ENCODE measurements at regions not wholly inside any gene's neighbourhood (a gene's known extent, or its start where the extent isn't known, plus 50 kb on each side); places are given as distances from the start of the nearest gene placed in this dataset.

DNA sequence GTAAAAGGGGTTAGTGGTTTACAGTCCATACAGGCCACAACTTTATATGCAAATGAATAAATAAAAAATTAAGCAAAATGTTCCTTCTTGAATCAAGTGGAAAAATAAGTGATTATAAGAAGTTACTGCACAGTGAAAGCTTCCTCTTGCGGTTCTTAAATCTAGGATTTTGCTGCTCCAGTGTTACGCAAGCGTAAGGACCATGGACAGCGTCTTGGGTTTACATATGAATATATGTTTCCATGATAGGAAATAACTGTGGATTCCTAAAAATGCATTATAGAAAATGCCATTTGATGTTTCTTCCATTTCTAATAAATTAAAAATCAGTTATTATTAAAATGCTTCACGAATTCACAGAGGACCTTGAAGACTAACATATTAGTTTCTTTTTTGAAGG lies 176.6 kb upstream of the POU3F2 start (continued):
- TF ChIP-seq, protein P1, sequence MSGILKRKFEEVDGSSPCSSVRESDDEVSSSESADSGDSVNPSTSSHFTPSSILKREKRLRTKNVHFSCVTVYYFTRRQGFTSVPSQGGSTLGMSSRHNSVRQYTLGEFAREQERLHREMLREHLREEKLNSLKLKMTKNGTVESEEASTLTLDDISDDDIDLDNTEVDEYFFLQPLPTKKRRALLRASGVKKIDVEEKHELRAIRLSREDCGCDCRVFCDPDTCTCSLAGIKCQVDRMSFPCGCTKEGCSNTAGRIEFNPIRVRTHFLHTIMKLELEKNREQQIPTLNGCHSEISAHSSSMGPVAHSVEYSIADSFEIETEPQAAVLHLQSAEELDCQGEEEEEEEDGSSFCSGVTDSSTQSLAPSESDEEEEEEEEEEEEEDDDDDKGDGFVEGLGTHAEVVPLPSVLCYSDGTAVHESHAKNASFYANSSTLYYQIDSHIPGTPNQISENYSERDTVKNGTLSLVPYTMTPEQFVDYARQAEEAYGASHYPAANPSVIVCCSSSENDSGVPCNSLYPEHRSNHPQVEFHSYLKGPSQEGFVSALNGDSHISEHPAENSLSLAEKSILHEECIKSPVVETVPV (CRISPR knock-in tag; IDR thresholded peaks at IDR 0.05), result no peak
- no peak for TF ChIP-seq ZFP3 (CRISPR knock-in tag; IDR thresholded peaks at IDR 0.05)

DNA sequence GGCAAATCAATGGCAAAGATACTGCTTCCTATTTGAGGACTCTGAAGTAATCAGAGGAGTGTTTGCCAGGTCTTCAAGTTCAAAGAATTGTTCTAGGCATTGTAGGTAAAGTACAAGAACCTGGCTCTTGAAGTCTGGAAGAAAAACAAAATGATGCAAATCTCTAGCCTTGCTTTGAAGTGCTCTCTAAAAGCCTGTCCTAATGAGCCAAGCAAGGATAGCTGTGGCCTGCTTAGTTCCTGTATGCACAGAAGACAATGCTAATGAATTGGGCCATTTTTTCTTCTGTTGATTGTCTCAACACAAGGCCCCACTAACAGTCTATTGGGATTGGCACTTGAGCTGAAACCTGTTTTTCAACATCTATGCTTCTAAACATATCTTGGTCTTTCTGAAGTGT lies 165.0 kb upstream of the POU3F2 start:
- TF ChIP-seq, protein P2, sequence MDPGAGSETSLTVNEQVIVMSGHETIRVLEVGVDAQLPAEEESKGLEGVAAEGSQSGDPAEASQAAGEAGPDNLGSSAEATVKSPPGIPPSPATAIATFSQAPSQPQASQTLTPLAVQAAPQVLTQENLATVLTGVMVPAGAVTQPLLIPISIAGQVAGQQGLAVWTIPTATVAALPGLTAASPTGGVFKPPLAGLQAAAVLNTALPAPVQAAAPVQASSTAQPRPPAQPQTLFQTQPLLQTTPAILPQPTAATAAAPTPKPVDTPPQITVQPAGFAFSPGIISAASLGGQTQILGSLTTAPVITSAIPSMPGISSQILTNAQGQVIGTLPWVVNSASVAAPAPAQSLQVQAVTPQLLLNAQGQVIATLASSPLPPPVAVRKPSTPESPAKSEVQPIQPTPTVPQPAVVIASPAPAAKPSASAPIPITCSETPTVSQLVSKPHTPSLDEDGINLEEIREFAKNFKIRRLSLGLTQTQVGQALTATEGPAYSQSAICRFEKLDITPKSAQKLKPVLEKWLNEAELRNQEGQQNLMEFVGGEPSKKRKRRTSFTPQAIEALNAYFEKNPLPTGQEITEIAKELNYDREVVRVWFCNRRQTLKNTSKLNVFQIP (CRISPR knock-in tag; IDR thresholded peaks at IDR 0.05; ENCODE audit: borderline replicate concordance, low read depth), result no peak
- no peak for TF ChIP-seq ZFP3 (CRISPR knock-in tag; IDR thresholded peaks at IDR 0.05)
- TF ChIP-seq OSR1 (CRISPR knock-in tag; IDR thresholded peaks at IDR 0.05), result no peak
- no peak for TF ChIP-seq ZNF70 (CRISPR knock-in tag; IDR thresholded peaks at IDR 0.05)
- no peak for TF ChIP-seq RARB (CRISPR knock-in tag; IDR thresholded peaks at IDR 0.05)
- TF ChIP-seq SNAI2 (CRISPR knock-in tag; IDR thresholded peaks at IDR 0.05), result no peak
- TF ChIP-seq ZFP30 (CRISPR knock-in tag; IDR thresholded peaks at IDR 0.05), result no peak
- no peak for TF ChIP-seq GLIS3 (CRISPR knock-in tag; IDR thresholded peaks at IDR 0.05)
- no peak for TF ChIP-seq TOX (CRISPR knock-in tag; IDR thresholded peaks at IDR 0.05; ENCODE audit: borderline replicate concordance)
- no peak for TF ChIP-seq PPARA (CRISPR knock-in tag; IDR thresholded peaks at IDR 0.05; ENCODE audit: borderline replicate concordance)
- no peak for TF ChIP-seq CSDC2 (CRISPR knock-in tag; IDR thresholded peaks at IDR 0.05)
- TF ChIP-seq ZNF565 (CRISPR knock-in tag; conservative IDR thresholded peaks at IDR 0.05; ENCODE audit: low read depth), result no peak
- TF ChIP-seq ZNF8 (CRISPR knock-in tag; IDR thresholded peaks at IDR 0.05), result no peak
- no peak for TF ChIP-seq ESRRG (CRISPR knock-in tag; IDR thresholded peaks at IDR 0.05)
- TF ChIP-seq, protein P3, sequence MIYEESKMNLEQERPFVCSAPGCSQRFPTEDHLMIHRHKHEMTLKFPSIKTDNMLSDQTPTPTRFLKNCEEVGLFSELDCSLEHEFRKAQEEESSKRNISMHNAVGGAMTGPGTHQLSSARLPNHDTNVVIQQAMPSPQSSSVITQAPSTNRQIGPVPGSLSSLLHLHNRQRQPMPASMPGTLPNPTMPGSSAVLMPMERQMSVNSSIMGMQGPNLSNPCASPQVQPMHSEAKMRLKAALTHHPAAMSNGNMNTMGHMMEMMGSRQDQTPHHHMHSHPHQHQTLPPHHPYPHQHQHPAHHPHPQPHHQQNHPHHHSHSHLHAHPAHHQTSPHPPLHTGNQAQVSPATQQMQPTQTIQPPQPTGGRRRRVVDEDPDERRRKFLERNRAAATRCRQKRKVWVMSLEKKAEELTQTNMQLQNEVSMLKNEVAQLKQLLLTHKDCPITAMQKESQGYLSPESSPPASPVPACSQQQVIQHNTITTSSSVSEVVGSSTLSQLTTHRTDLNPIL (CRISPR knock-in tag; IDR thresholded peaks at IDR 0.05; ENCODE audit: low read depth), result no peak
- TF ChIP-seq, protein P1 (CRISPR knock-in tag; IDR thresholded peaks at IDR 0.05), result no peak
- TF ChIP-seq ISL1 (CRISPR knock-in tag; IDR thresholded peaks at IDR 0.05), result no peak
- TF ChIP-seq BACH2 (CRISPR knock-in tag; IDR thresholded peaks at IDR 0.05; ENCODE audit: borderline replicate concordance), result no peak
- no peak for TF ChIP-seq ZC3H10 (CRISPR knock-in tag; IDR thresholded peaks at IDR 0.05)
- ATAC-seq, result no peak

DNA sequence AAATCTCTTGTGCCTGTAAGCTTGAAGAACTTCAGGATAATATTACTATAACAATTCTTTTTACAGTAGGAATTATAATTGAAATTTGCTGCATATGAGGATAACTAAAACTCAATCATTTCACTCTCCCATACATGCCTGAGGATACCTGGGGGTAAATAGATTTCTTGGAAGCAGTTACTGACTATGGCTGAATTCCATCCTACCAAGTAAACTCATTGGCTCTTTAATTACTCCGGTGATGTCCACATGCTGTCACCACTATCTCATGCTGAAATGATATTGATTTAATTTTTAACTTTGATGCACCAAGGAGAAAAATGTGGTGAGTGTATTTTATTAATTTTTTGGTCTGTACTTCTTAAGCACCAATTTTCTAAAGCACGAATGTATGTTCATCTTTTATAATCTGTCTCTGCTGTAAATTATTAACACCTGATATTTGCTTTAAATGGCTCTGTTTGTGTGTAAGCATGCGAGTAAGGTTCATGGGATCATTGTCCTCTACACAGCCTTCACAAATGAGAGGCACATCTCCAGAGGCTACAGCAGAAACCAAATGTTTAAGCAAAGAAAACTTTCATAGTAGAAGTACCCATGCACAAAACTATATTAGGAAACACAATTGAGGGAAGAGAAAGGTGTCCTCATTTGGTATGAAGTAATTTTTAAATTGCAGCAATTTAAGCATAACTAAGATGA lies 164.2 kb upstream of the POU3F2 start:
- no peak for ATAC-seq

More for the DNA sequence above, 164.2 kb upstream of the POU3F2 start:
- TF ChIP-seq, protein P1 (CRISPR knock-in tag; IDR thresholded peaks at IDR 0.05), result no peak
- TF ChIP-seq ISL1 (CRISPR knock-in tag; IDR thresholded peaks at IDR 0.05) (no peak), PPARA (CRISPR knock-in tag; IDR thresholded peaks at IDR 0.05; ENCODE audit: borderline replicate concordance) (no peak), ARNTL (CRISPR knock-in tag; IDR thresholded peaks at IDR 0.05; ENCODE audit: borderline replicate concordance, low read depth) (no peak), ESRRG (CRISPR knock-in tag; IDR thresholded peaks at IDR 0.05) (no peak), CSDC2 (CRISPR knock-in tag; IDR thresholded peaks at IDR 0.05) (no peak), ZC3H10 (CRISPR knock-in tag; IDR thresholded peaks at IDR 0.05) (no peak)
- TF ChIP-seq, protein P3 (CRISPR knock-in tag; IDR thresholded peaks at IDR 0.05; ENCODE audit: low read depth), result no peak

Data from SK-N-SH treated with all-trans-retinoic acid at 6 μM for 48 hours (cell line).